Common myeloid progenitor, CD34-positive (primary cell): ENCODE measurements at regions not wholly inside any gene's neighbourhood (a gene's known extent, or its start where the extent isn't known, plus 50 kb on each side); places are given as distances from the start of the nearest gene placed in this dataset.

Experiments used
- CTCF ChIA-PET: fragments of 350-600 bp; sonication (Branson Sonifier 250); formaldehyde crosslinking; loops from one replicate; lab custom pipeline; 2021; ENCODE audit warnings: antibody characterized with exemption; lab: Charles Lee
- POLR2A ChIA-PET: fragments of 350-600 bp; sonication (Branson Sonifier 250); formaldehyde crosslinking; loops from one replicate; lab custom pipeline; 2021; ENCODE audit warnings: antibody characterized with exemption; lab: Charles Lee
- DNase-seq, 3 donors: peaks; one replicate each; pipeline versions ENCODE4 v3.0.0 to v3.0.0-alpha.2; 2013
- H3K27ac ChIP-seq, 2 experiments: 1 replicate in 1 of 2; 2 replicates in 1 of 2; pipeline ENCODE4 v1.7.0; 2013; ENCODE audit warnings: inconsistent platforms in 2 of 2, low read length in 2 of 2, mild to moderate bottlenecking in 2 of 2, low read depth in 1 of 2, moderate library complexity in 1 of 2; ENCODE audit not compliant: severe bottlenecking in 2 of 2, insufficient read depth in 1 of 2, poor library complexity in 1 of 2
- H3K27me3 ChIP-seq, 5 experiments: replicated peaks in 2 of 5; 1 replicate in 3 of 5; 2 replicates in 2 of 5; pipeline versions ENCODE4 v1.6.1 to v1.7.0; 2013; ENCODE audit warnings: low read length in 4 of 5, mild to moderate bottlenecking in 2 of 5, moderate library complexity in 2 of 5, inconsistent platforms in 1 of 5; ENCODE audit not compliant: insufficient read depth in 5 of 5, control insufficient read depth in 4 of 5
- H3K36me3 ChIP-seq, 4 experiments: 1 replicate in 2 of 4; 2 replicates in 2 of 4; pipeline versions ENCODE4 v1.6.1 to v1.7.0; 2013; ENCODE audit warnings: low read length in 3 of 4, control low read depth in 1 of 4, mild to moderate bottlenecking in 1 of 4; ENCODE audit not compliant: control insufficient read depth in 4 of 4, insufficient read depth in 4 of 4
- H3K4me1 ChIP-seq, 4 experiments: 1 replicate in 3 of 4; 2 replicates in 1 of 4; pipeline versions ENCODE4 v1.6.1 to v1.7.1; 2013; ENCODE audit warnings: low read length in 3 of 4, mild to moderate bottlenecking in 3 of 4, control low read depth in 1 of 4, inconsistent platforms in 1 of 4, moderate library complexity in 1 of 4; ENCODE audit not compliant: control insufficient read depth in 4 of 4, insufficient read depth in 4 of 4; ENCODE audit errors: control extremely low read depth in 1 of 4
- H3K4me3 ChIP-seq, 7 experiments: 1 replicate in 4 of 7; 2 replicates in 3 of 7; pipeline versions ENCODE4 v1.5.1 to v1.7.0; 2013; ENCODE audit warnings: mild to moderate bottlenecking in 7 of 7, low read length in 6 of 7, moderate library complexity in 6 of 7, inconsistent platforms in 2 of 7, low read depth in 2 of 7, control low read depth in 1 of 7; ENCODE audit not compliant: insufficient read depth in 4 of 7, control insufficient read depth in 1 of 7; ENCODE audit errors: extremely low read depth in 1 of 7
- H3K9me3 ChIP-seq, 5 experiments: 1 replicate in 4 of 5; 2 replicates in 1 of 5; pipeline versions ENCODE4 v1.6.1 to v1.7.1; 2013; ENCODE audit warnings: low read length in 4 of 5, mild to moderate bottlenecking in 2 of 5, inconsistent platforms in 1 of 5, low read depth in 1 of 5, moderate library complexity in 1 of 5; ENCODE audit not compliant: control insufficient read depth in 4 of 5, insufficient read depth in 2 of 5; ENCODE audit errors: control extremely low read depth in 1 of 5
- WGBS: methylation state at CpG from one replicate; pipeline ENCODE4 v1.1.5; 2013; ENCODE audit not compliant: insufficient coverage; 5-methylcytosine and 5-hydroxymethylcytosine counted together

DNA sequence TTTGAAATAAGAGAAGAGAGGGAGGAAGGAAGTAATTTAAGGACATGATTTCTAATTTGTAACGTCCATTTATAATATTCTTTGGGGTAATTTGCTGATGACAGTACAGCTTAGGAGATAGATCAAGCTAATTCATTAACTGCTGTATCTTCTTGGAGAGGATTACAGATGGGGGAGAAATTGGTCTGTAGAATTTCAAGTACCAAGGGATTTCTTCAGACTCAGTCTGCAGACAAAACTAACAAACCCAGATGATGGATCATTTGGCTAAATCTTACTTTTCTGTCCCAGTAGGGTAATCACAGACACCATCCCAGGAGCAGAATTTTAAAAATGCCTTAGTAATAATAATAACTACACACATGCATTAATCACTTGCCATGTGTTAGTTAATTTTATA lies 711.8 kb downstream of the KCNJ2 start:
- ChIA-PET POLR2A (no interaction called here), CTCF (no interaction called here)
- Histone ChIP-seq H3K4me3 (no peak overlapping the region), H3K9me3 (no peaks in the 10 kb centered on the region), H3K36me3 (no peaks in the 10 kb centered on the region), H3K27me3 (no peaks in the 10 kb centered on the region), H3K27ac (no peak overlapping the region), H3K4me1 (no peaks in the 10 kb centered on the region)
- 13% methylated on average over 1 of the region's 1 CpG for WGBS
- no peak for DNase-seq

DNA sequence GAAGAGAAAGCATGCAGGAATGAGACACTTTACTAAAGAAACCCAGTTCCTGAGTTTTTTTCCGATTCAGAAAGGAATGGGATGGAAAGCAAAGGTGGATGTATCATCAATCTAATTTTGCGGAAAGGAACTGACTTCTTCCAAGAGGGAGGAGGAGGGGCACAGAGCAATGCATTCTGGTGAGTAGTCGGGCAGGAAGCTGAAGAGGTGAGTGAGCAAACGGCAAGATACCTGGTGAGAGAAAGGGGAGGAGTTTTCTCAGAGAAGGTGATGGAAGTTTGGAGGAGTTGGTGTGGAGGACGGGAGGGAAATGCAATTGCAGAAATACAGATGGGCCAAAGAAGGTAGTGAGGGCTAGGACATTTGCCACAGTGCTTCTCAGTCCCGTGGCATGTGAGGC lies 713.2 kb downstream of the KCNJ2 start:
- Histone ChIP-seq H3K36me3 (no peaks in the 10 kb centered on the region), H3K4me3 (no peak overlapping the region), H3K27ac (no peak overlapping the region), H3K27me3 (no peaks in the 10 kb centered on the region), H3K9me3 (no peaks in the 10 kb centered on the region), H3K4me1 (no peaks in the 10 kb centered on the region)
- CTCF ChIA-PET: no interaction called here
- WGBS: 97% methylated on average over 6 of the region's 6 CpGs
- POLR2A ChIA-PET: no interaction called here
- no peak for DNase-seq

DNA sequence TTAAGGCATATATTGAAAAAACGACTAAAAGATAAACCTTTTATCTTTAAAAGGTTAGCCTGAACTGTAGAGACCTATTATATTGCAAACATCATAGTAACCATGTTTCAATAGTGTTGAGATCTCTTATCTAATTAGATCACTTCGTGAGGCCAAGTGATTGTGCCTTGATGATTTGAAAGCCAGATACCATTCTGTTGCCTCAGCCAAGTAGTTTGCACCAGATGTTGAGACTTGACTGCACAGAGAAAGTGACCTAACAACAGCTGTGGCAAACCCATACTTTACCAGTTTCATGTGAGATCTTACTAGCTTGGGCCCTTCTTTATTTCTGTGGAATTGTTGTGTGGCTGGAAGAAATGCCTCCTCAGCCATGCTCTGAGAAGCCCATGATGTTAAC lies 717.3 kb downstream of the KCNJ2 start:
- no peaks in the 10 kb centered on the region for H3K4me1 ChIP-seq
- ChIA-PET POLR2A (no interaction called here), CTCF (no interaction called here)
- 78% methylated on average over 1 of the region's 2 CpGs for WGBS
- no peak overlapping the region for H3K4me3 ChIP-seq
- no peak for DNase-seq
- no peaks in the 10 kb centered on the region for H3K9me3 ChIP-seq
- H3K27ac ChIP-seq: no peak overlapping the region
- H3K36me3 ChIP-seq: no peaks in the 10 kb centered on the region
- no peaks in the 10 kb centered on the region for H3K27me3 ChIP-seq

DNA sequence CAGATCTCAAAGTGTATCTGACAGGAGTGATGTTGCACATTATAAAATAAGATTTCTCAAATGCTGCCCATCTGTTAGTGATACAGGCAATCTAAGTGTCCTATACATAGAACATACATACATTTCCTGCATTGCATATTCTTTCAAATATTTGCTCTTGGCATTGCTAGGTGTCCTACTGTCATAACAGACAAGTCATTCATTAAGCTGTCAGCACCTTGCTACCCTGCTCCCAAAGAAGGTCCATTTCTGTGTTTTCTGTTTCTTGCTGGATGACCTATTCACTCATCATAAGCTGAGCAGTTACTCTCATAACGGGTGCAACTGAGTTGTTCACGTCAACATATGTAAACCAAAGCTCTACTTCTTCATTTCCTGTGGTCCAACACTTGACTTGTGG lies 719.0 kb downstream of the KCNJ2 start:
- Histone ChIP-seq H3K27me3 (no peaks in the 10 kb centered on the region), H3K4me1 (no peaks in the 10 kb centered on the region), H3K4me3 (no peak overlapping the region), H3K27ac (no peak overlapping the region), H3K9me3 (no peaks in the 10 kb centered on the region), H3K36me3 (no peaks in the 10 kb centered on the region)
- ChIA-PET CTCF (no interaction called here), POLR2A (no interaction called here)
- WGBS: 100% methylated on average over 1 of the region's 2 CpGs
- no peak for DNase-seq

DNA sequence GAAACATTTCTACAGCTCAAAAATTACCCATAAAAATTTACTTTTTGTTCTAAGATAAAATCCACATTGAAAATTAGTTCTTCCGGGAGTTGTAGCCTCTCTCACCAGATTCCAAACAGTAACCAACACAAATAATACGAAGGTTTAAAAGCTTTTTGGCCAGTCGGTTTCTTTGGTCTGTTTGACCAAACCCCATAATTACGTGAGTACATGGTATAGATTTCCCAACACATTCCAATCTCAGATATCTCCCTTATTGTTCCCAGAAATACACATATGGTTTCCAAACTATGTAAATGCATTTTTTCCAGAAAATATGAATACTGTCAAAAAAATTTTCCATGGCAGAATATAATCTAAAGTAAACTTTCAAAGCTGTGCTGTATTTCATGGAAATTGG lies 722.0 kb downstream of the KCNJ2 start:
- 96% methylated on average over 3 of the region's 4 CpGs for WGBS

DNA sequence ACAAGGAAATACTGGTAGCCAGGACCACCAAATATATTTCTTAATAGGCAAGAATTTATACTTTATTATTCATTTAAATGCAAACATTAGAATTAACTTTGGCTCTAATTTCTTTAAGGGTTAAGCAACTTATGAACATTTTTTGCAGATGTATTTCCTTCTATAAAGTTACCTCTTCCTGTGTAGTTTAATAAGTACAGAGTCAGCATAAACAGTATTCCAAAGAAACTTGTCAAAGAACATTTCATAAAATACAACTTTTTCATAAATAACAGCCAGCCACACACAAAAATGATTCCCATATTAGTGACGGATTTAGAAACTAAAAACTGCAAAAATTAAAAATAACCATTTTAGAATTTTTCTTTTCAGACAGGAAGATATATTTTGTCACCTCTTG lies 723.2 kb downstream of the KCNJ2 start:
- ChIA-PET CTCF (no interaction called here), POLR2A (no interaction called here)
- WGBS: no CpG with 5 or more reads among the region's 1 CpG
- Histone ChIP-seq H3K4me1 (no peaks in the 10 kb centered on the region), H3K36me3 (no peaks in the 10 kb centered on the region), H3K4me3 (no peak overlapping the region), H3K27me3 (no peaks in the 10 kb centered on the region), H3K27ac (no peak overlapping the region), H3K9me3 (peaks cover 0 to 5% (median 0%) of the 10 kb centered on the region in 5 experiments)
- no peak for DNase-seq

More for the DNA sequence above, 722.0 kb downstream of the KCNJ2 start:
- H3K27me3 ChIP-seq: no peaks in the 10 kb centered on the region
- CTCF ChIA-PET: no interaction called here
- no peak for DNase-seq
- H3K27ac ChIP-seq: no peak overlapping the region
- no peak overlapping the region for H3K4me3 ChIP-seq
- peaks cover 0 to 5% (median 0%) of the 10 kb centered on the region in 5 experiments for H3K9me3 ChIP-seq
- no peaks in the 10 kb centered on the region for H3K36me3 ChIP-seq
- no peaks in the 10 kb centered on the region for H3K4me1 ChIP-seq
- POLR2A ChIA-PET: no interaction called here

DNA sequence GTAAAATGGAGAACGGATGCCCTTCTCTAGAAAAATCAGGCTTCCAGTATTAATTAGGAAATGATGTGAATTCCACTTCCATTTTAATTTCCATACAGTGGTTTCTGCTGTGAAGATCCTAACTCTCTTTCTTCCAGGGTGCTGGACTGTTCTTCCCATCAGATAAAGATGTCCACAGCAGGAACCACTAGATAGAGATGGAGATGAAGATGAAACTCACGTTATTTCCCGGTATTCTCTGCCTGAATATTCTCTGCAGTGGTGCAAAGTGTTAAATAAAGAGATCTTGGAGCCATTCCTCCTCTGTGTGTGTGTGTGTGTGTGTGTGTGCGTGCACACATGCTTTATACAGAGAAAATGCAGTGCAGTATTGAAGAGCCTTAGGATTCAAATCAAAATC lies 727.5 kb downstream of the KCNJ2 start:
- H3K36me3 ChIP-seq: no peaks in the 10 kb centered on the region
- H3K27ac ChIP-seq: no peak overlapping the region
- peaks cover 0 to 5% (median 0%) of the 10 kb centered on the region in 5 experiments for H3K9me3 ChIP-seq
- H3K27me3 ChIP-seq: no peaks in the 10 kb centered on the region
- DNase-seq: no peak
- H3K4me1 ChIP-seq: no peaks in the 10 kb centered on the region
- POLR2A ChIA-PET: no interaction called here
- CTCF ChIA-PET: no interaction called here
- 81% methylated on average over 2 of the region's 4 CpGs for WGBS
- H3K4me3 ChIP-seq: no peak overlapping the region
